B cell (primary cell): ENCODE measurements at regions not wholly inside any gene's neighbourhood (a gene's known extent, or its start where the extent isn't known, plus 50 kb on each side); places are given as distances from the start of the nearest gene placed in this dataset.
A peak's percentile ranks its signal among the peaks of the same experiment; 100 is the strongest.

Experiments used
- ATAC-seq: fragments of 200-7000 bp; cut with Tn5 transposase; one replicate; pipeline ENCODE4 v1.10.0; 2021; ENCODE audit warnings: low read depth, mild to moderate bottlenecking, moderate number of reproducible peaks, moderate library complexity
- CTCF ChIA-PET: fragments of 350-600 bp; sonication (Branson Sonifier 250); formaldehyde crosslinking; loops from one replicate; lab custom pipeline; 2021; ENCODE audit warnings: antibody characterized with exemption, inconsistent platforms; lab: Charles Lee
- POLR2A ChIA-PET: fragments of 350-600 bp; sonication (Branson Sonifier 250); formaldehyde crosslinking; loops from one replicate; lab custom pipeline; 2021; ENCODE audit warnings: antibody characterized with exemption; lab: Charles Lee
- DNase-seq: peaks from one replicate; pipeline ENCODE4 v3.0.0; 2013
- H2AFZ ChIP-seq: 2 replicates; pipeline ENCODE4 v1.6.1; 2012; ENCODE audit warnings: mild to moderate bottlenecking, low read depth, low read length; ENCODE audit not compliant: insufficient read depth, poor library complexity, severe bottlenecking
- H3K27ac ChIP-seq, 2 donors: 1 replicate in 1 of 2; 2 replicates in 1 of 2; pipeline ENCODE4 v1.5.1; 2012 to 2013; ENCODE audit warnings: low read length in 2 of 2, mild to moderate bottlenecking in 2 of 2, moderate library complexity in 1 of 2
- H3K27me3 ChIP-seq, 4 experiments: fragments of 200-600 bp in 1 of 4; sonication (generic) in 1 of 4; replicated peaks in 1 of 4; 1 replicate in 2 of 4; 2 replicates in 2 of 4; pipeline versions ENCODE4 v1.6.1 to v1.7.0; 2013 to 2016; ENCODE audit warnings: low read length in 3 of 4, mild to moderate bottlenecking in 2 of 4, mixed read lengths in 1 of 4, moderate library complexity in 1 of 4; ENCODE audit not compliant: insufficient read depth in 4 of 4, control insufficient read depth in 3 of 4; ENCODE audit errors: control extremely low read depth in 1 of 4
- H3K36me3 ChIP-seq, 2 experiments: replicated peaks in 1 of 2; 1 replicate in 1 of 2; 2 replicates in 1 of 2; pipeline versions ENCODE4 v1.6.1 to v1.7.1; 2013; ENCODE audit warnings: low read length in 1 of 2; ENCODE audit not compliant: insufficient read depth in 2 of 2, control insufficient read depth in 1 of 2; ENCODE audit errors: control extremely low read depth in 1 of 2, extremely low read depth in 1 of 2
- H3K4me1 ChIP-seq, 2 donors: fragments of 200-600 bp in 1 of 2; sonication (generic) in 1 of 2; 1 replicate in 1 of 2; 2 replicates in 1 of 2; pipeline versions ENCODE4 v1.5.1 to v1.6.1; 2013 to 2017; ENCODE audit warnings: low read length in 2 of 2; ENCODE audit not compliant: control insufficient read depth in 2 of 2, insufficient read depth in 2 of 2
- H3K4me2 ChIP-seq: replicated peaks from 2 replicates; pipeline ENCODE3; 2012; ENCODE audit warnings: mild to moderate bottlenecking, low read depth, low read length; ENCODE audit not compliant: poor library complexity, severe bottlenecking
- H3K4me3 ChIP-seq, 5 experiments: fragments of 200-600 bp in 1 of 5; sonication (generic) in 1 of 5; 1 replicate in 3 of 5; 2 replicates in 2 of 5; pipeline versions ENCODE4 v1.5.1 to v1.7.0; 2011 to 2016; ENCODE audit warnings: low read length in 4 of 5, mild to moderate bottlenecking in 4 of 5, low read depth in 2 of 5, control low read depth in 1 of 5, moderate library complexity in 1 of 5; ENCODE audit not compliant: insufficient read depth in 1 of 5; ENCODE audit errors: control extremely low read depth in 1 of 5, extremely low read depth in 1 of 5
- H3K79me2 ChIP-seq: fragments of 200-600 bp; sonication (generic); one replicate; pipeline ENCODE4 v1.6.0; 2016; ENCODE audit warnings: low read length; ENCODE audit not compliant: control insufficient read depth, insufficient read depth
- H3K9ac ChIP-seq: fragments of 200-600 bp; sonication (generic); 2 replicates; pipeline ENCODE4 v1.6.1; 2017; ENCODE audit warnings: mild to moderate bottlenecking, low read length, moderate library complexity
- H3K9me3 ChIP-seq, 3 donors: one replicate each; pipeline versions ENCODE4 v1.6.1 to v1.7.1; 2013; ENCODE audit warnings: low read length in 2 of 3; ENCODE audit not compliant: control insufficient read depth in 2 of 3, insufficient read depth in 1 of 3; ENCODE audit errors: control extremely low read depth in 1 of 3
- H4K20me1 ChIP-seq: 2 replicates; pipeline ENCODE4 v1.6.0; 2012; ENCODE audit warnings: mild to moderate bottlenecking, low read length; ENCODE audit not compliant: insufficient read depth, control insufficient read depth, poor library complexity, severe bottlenecking
- H3K27ac Mint-ChIP-seq: one replicate; pipeline ENCODE4 v1.8.0; 2021; ENCODE audit warnings: mixed read lengths
- H3K27me3 Mint-ChIP-seq: one replicate; pipeline ENCODE4 v1.8.0; 2021; ENCODE audit warnings: mixed read lengths
- H3K4me1 Mint-ChIP-seq: one replicate; pipeline ENCODE4 v1.8.0; 2021; ENCODE audit warnings: mixed read lengths
- H3K4me3 Mint-ChIP-seq: one replicate; pipeline ENCODE4 v1.8.0; 2021; ENCODE audit warnings: mixed read lengths
- H3K9me3 Mint-ChIP-seq: one replicate; pipeline ENCODE4 v1.8.0; 2022; ENCODE audit warnings: mixed read lengths; ENCODE audit not compliant: insufficient read depth
- EZH2 ChIP-seq: IDR thresholded peaks from 2 replicates; pipeline ENCODE4 v1.6.1; 2012; ENCODE audit warnings: borderline replicate concordance, low read depth, mild to moderate bottlenecking, moderate library complexity, low read length; ENCODE audit not compliant: insufficient read depth, poor library complexity, severe bottlenecking
- WGBS: methylation state at CpG from one replicate; pipeline ENCODE4 v1.1.5; 2013; ENCODE audit warnings: missing lambda C conversion rate; ENCODE audit not compliant: insufficient coverage; 5-methylcytosine and 5-hydroxymethylcytosine counted together
- intact Hi-C: fragments of 100-400 bp; cut with micrococcal nuclease; formaldehyde crosslinking; loops from one replicate; pipeline ENCODE4 v1.10.0; 2022
- TF ChIP-seq, protein P1 (sequence below): fragments of 200-600 bp; IDR thresholded peaks from one replicate; pipeline ENCODE4 v1.8.0; 2022; ENCODE audit warnings: antibody characterized with exemption, mild to moderate bottlenecking

DNA sequence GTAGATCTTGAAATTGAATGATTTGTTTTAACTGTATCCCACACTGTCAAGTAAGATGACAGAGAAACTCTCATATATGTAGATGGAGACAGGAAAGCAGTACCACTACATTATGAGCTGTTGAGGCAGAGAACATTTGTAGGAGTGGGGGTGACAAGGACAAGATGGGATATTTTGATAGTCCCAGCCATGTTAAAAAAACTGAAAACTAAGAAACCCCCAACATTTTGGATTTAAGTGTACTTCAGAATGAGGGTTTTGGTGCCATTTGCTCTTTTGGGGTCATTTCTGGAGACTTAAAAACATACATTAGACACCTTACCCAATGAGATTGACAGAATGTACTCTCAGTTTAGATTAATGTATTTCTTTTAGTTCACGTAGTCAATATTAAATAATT, 149.9 kb upstream of the SLC4A4 start:
- Histone ChIP-seq H3K4me1 (peaks cover 15 to 19% of the 10 kb centered on the region in 2 donors), H3K9me3 (no peaks in the 10 kb centered on the region), H3K4me2 (peak overlapping the region; percentile 93), H2AFZ (no peak overlapping the region), H3K27me3 (peaks cover 0 to 51% (median 26%) of the 10 kb centered on the region in 4 experiments), H3K4me3 (no peak overlapping the region), H3K36me3 (no peaks in the 10 kb centered on the region), H3K27ac (no peak overlapping the region), H4K20me1 (no peaks in the 10 kb centered on the region), H3K79me2 (no peaks in the 10 kb centered on the region), H3K9ac (no peak overlapping the region)
- peaks cover 60% of the 10 kb centered on the region for H3K27me3 Mint-ChIP-seq
- DNase-seq: no peak
- POLR2A ChIA-PET: no interaction called here
- intact Hi-C loops: loop anchor here (5.0 kb wide), 1 partner anchor 197 kb away; the partner anchor contains the start of gene DCK
- WGBS: no CpG with 5 or more reads among the region's 1 CpG
- no peak overlapping the region for H3K27ac Mint-ChIP-seq
- TF ChIP-seq EZH2: no peak
- TF ChIP-seq, protein P1, sequence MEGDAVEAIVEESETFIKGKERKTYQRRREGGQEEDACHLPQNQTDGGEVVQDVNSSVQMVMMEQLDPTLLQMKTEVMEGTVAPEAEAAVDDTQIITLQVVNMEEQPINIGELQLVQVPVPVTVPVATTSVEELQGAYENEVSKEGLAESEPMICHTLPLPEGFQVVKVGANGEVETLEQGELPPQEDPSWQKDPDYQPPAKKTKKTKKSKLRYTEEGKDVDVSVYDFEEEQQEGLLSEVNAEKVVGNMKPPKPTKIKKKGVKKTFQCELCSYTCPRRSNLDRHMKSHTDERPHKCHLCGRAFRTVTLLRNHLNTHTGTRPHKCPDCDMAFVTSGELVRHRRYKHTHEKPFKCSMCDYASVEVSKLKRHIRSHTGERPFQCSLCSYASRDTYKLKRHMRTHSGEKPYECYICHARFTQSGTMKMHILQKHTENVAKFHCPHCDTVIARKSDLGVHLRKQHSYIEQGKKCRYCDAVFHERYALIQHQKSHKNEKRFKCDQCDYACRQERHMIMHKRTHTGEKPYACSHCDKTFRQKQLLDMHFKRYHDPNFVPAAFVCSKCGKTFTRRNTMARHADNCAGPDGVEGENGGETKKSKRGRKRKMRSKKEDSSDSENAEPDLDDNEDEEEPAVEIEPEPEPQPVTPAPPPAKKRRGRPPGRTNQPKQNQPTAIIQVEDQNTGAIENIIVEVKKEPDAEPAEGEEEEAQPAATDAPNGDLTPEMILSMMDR: no peak
- H3K4me3 Mint-ChIP-seq: no peak overlapping the region
- H3K4me1 Mint-ChIP-seq: peaks cover 23% of the 10 kb centered on the region
- no peaks in the 10 kb centered on the region for H3K9me3 Mint-ChIP-seq
- CTCF ChIA-PET: no interaction called here
- no peak for ATAC-seq

DNA sequence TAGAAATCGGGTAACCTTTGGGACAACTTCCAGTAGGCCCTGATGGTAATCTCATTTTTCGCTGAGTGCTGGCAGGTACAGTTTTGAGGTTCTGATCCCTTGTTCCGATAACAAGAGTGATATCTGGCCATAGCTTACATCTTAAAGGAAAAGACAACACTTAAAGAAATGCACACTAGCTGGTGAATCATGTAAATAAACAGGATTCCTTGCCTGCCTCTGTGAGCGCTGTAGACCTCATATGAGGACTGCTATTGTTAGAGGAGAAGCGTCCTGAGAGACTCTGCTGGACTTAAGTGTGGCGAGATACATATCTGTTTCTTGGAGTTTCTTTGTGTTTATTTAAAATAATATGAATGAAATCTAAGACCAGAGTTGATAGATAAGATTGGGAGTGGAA, 149.3 kb upstream of the SLC4A4 start:
- peaks cover 15 to 19% of the 10 kb centered on the region in 2 donors for H3K4me1 ChIP-seq
- intact Hi-C loops: loop anchor here (5.0 kb wide), 1 partner anchor 197 kb away; the partner anchor contains the start of gene DCK
- peaks cover 19% of the 10 kb centered on the region for H3K4me1 Mint-ChIP-seq
- ATAC-seq: no peak
- H3K4me2 ChIP-seq: no peak overlapping the region
- no peaks in the 10 kb centered on the region for H3K79me2 ChIP-seq
- no peak overlapping the region for H2AFZ ChIP-seq
- H3K27ac ChIP-seq: no peak overlapping the region
- H3K4me3 ChIP-seq: no peak overlapping the region
- no peaks in the 10 kb centered on the region for H4K20me1 ChIP-seq
- no peaks in the 10 kb centered on the region for H3K9me3 Mint-ChIP-seq
- no peak overlapping the region for H3K4me3 Mint-ChIP-seq
- no peak for TF ChIP-seq EZH2
- TF ChIP-seq, protein P1: no peak
- H3K27me3 Mint-ChIP-seq: peaks cover 58% of the 10 kb centered on the region
- ChIA-PET POLR2A (no interaction called here), CTCF (no interaction called here)
- no peak for DNase-seq
- H3K27me3 ChIP-seq: peaks cover 0 to 50% (median 26%) of the 10 kb centered on the region in 4 experiments
- WGBS: 97% methylated on average over 4 of the region's 6 CpGs
- H3K9ac ChIP-seq: no peak overlapping the region
- H3K9me3 ChIP-seq: no peaks in the 10 kb centered on the region
- H3K36me3 ChIP-seq: no peaks in the 10 kb centered on the region
- no peak overlapping the region for H3K27ac Mint-ChIP-seq
